Fibroblast of skin of scalp (primary cell): ENCODE measurements at regions not wholly inside any gene's neighbourhood (a gene's known extent, or its start where the extent isn't known, plus 50 kb on each side); places are given as distances from the start of the nearest gene placed in this dataset.
A peak's percentile ranks its signal among the peaks of the same experiment; 100 is the strongest.
"Not testable (repeated sequence)": the region's sequence is repeated elsewhere in the genome, so short reads cannot be mapped to it uniquely, and the experiment has no call there.

ENCODE experiments used
- DNase-seq: peaks from one replicate; pipeline ENCODE4 v3.0.0-alpha.2; 2013

DNA sequence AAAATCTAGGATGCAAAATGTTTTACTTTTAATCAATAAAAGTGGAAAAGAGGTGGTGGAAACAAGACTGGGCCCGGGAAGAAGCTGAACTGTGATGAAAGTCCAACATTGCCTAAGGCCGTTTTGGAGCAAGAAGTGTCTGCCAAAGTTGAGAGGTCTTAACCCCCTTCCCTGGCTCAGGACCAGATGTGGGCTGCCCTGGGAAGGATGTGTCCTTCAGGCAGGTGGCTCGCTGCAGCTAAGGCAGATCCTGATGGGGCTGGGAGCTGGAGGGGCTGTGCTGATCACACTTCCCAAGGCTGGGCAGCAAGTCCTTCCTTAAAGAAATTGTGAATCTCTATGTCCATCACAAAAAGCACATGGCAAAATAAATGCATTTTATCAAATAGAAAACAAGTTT is 581.6 kb downstream of the GALC start:
- no peak for DNase-seq

DNA sequence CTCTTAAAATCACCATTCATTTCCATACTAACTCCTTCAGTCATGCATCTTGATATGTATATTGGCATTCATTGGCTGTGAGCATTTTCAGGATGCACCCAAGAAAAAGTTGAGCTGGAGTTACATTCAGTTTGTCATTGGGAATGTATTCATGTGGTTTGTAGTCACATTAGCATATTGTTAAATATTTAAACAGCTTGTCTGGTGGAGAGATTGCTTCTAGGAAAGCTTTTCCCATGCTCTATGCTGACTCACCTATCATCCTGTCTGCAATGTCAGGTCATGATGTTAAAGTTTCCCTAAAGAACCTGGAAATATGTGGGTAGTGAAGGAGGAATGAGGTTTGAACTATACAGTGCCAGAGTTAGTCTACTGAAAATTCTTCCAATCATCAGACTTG is 583.6 kb downstream of the GALC start:
- DNase-seq = no peak

- no peak for DNase-seq
Measured at GRCh38 chr14:87407344-87407743, 585.6 kb downstream of the GALC start.

DNA sequence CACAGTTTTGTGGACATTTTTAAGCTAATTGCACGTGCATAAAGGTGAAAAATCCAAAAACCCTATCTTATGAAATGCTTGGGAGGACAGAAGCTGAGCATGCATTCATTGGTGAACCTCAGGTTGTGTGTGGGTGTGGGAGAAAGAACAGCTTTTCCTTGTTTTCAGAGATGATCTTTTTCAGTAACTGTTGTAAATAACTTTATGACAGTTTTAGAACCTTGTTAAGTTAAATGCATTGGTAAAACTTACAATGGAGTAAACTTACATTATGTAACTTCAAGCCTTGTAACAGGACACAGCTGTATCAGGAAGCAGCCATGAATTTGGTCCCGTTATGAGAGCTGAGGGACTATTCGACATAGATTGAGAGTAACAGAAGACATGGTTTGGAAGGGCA is 587.4 kb downstream of the GALC start:
- DNase-seq = no peak

DNA sequence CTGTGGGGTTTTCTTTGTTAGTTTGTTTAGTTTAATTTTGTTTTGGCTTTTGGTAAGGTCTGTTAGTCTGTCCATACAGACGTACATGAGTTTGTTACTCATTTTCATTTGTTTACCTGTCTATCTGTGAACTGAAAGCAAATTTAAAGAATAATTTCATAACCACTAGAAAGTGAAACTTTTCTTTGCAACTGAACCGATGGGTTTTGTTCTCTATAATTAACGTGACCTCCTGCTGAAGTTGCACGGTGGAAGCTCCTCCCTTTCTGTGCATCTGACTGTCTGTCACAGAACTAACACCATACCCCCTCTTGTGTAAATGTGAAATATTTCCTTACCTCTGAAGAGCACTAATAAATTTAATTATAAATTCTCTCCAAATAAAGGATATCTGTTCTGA is 595.5 kb downstream of the GALC start:
- DNase-seq = no peak

DNA sequence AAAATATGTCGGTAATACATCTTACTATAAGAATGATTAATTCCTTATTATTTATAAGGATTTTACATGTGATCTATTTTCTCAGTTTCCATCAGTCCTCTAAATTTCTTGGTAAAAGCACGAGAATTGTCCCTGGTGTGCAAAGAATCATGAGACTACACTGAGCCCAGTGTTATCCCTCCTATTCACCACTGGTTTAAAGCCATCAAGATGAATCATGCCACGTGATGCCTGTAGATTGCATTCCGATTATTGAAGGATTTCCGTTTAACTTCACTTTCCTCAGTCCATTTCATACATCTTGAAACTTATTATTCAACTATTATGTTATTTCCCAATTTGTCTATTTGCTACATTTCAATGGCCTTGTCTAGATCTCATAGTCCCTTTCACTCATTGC is 601.9 kb downstream of the GALC start:
- DNase-seq = no peak

DNA sequence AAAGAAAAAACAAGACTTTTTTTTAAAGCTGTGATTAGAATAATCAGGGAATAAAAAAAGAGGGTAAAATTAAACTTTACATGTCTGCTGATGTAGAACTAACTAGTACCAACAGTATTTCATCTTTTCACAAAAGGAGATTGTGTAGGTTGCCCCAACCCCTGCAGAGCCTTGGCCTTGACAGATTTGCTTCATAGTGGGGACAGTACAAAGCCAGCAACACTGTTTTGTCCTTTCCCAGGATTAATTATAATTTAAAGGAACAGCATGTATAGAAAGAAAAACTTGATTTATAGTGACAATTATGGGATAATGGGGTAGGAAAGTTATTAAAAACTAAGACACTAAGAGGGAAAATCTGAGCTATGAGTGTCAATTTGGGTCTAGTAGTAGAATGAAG is 604.0 kb downstream of the GALC start:
- DNase-seq = no peak

DNA sequence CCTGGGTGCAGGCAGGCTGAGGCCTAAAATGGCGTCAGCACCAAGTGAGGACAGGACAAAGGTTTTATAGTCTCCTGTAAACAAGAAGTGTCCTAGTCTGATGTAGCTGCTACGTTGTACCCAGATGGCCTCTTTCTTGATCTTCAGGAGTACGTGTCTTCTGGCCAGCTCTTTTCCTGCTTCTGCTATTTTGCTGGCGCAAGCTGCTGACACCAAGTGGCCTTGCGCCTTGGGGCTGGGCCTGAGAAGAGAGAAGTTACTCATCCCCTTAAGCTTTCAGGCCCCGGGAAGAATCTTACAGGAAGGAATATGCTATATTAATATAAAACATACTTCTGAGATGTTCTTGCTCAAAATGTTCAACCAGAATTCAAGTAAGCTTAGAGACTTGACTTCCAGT is 605.2 kb downstream of the GALC start:
- no peak for DNase-seq

DNA sequence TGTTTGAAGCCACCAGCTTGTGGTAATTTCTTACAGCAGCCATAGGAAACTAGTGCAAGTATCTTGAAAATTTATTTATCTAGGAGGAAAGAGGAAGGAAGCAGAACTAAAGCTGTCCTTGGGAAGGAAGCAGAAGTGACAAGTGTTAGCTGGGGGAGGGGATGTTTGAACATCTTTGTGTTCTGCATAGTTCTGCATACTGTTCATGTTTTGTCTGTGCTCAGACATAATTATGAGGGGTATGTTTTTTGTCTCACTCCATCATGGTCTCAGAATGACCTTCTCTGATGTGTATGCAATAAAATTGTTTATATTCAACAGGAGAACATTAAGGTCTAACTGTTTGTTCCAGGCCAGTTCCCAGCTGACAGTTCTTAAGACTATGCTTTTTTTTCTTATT is 606.5 kb downstream of the GALC start:
- DNase-seq = no peak

DNA sequence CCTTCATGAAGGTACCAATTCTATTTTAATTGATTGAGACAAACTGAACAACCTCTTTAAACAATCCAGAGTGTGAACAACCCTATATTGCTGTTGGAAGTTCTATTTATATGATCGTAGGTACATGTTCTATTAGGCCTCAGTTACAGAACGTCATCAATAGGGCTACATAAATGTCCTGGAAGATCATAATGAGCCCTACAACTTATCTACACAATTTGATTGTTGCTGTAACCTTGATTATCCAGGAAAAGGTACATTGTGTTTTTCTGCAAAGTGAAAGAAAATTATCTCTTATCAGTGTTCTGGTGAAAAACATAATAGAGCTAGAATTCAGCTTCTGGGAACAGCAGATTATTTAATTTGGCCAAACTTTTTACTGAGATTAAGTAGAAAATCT is 612.9 kb downstream of the GALC start:
- DNase-seq = no peak

- no peak for DNase-seq
Measured at GRCh38 chr14:87368751-87369150, 624.2 kb downstream of the GALC start.

DNA sequence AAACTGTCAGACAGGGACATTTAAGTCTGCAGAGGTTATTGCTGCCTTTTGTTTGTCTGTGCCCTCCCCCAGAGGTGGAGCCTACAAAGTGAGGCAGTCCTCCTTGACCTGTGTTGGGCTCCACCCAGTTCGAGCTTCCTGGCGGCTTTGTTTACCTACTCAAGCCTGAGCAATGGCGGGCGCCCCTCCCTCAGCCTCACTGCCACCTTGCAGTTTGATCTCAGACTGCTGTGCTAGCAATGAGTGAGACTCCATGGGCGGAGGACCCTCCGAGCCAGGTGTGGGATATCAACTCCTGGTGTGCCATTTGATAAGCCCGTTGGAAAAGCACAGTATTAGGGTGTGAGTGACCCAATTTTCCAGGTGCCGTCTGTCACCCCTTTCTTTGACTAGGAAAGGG is 632.7 kb downstream of the GALC start:
- not testable (repeated sequence) for DNase-seq

- no peak for DNase-seq
Measured at GRCh38 chr14:87351007-87351406, 642.0 kb downstream of the GALC start.

DNA sequence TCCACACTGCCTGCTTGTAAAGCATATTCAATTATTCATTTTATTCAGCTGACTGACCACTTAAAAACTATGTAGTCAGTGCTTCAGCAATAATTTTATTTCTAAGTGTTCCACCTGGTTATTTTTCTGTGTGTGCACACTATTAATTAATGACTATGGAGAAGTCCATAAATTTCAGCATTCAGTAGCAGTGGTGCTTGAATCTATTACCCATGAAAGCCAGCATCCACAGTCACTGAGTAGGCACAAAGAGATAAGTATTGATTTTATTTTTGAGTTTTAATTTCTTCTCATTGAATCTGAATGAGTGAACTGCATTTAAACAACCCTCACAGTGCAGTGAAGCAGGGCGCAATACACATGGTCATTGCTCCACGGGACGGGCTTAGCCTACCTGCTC is 643.1 kb downstream of the GALC start:
- no peak for DNase-seq

DNA sequence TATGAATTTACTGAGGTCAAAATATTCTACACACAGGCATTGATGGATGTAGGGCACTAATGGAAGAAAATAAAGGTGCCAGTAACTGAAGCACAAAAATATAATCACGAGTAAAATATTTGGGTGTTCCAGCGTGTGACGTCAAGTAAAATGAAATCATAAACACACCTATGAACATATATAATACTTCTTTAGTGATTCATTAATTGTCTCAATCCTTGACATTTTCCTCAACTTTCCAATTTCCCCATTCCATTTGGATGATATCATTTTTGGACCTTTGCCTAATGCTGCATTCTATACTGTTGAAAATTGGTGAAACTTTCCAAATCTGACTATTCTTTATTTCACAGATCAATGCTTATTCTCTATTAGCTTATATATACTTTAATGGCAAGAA is 649.3 kb downstream of the GALC start:
- peak; percentile 3 for DNase-seq

DNA sequence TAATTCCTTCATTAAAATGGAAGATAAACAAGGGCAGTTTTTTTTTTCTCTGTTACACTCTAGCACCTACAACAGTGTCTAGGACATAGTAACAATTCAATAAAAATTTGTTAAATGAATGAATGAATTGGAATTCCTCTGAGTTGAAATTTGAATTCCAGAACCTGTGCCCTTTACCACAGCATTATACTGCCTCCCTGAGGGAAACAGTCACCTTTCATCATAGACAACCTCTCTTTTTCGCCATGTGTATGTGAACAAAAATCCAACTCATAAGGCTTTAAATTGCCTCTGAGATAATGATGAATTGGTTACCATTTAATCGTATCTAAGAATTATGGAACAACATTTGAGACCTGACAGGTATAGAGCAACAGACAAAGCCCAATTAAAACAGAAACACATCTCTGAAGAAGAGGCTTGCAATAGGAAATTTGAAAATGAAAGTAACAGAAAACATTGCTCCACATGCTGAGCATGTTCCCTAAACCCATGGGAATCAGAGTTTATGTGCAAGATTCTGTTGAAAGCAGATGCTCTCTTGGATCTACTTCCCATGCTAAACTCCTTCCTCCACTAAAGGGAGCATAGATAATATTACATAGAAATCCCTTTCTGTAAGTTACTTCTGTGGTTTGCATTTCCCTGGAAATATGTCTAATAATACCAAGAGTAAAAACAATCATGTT is 657.8 kb downstream of the GALC start:
- DNase-seq = peak; percentile 31

DNA sequence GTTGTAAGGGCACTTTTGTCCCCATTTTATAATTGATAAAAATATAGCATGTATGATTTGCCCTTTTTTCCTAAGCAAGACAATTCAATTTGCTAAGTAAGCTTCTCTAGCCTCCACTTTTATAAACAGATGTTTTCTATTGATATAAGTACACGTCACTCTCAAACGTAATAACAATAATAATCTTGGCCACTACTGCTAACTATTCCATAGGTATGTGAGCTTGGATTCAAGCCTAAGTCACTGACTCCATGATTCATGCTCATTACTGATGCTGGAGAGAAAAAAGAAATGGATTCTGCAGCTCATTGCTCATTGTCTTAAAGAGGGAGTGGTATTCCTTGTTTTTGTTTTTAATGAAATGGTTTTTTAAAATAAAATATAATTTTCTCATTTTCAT is 661.0 kb downstream of the GALC start:
- peak; percentile 78 for DNase-seq

GRCh38 chr14:87325741-87326140 is 667.2 kb downstream of the GALC start:
- DNase-seq = no peak

- DNase-seq = no peak
Measured at GRCh38 chr14:87323191-87323590, 669.8 kb downstream of the GALC start.

- DNase-seq = no peak
Measured at GRCh38 chr14:87321548-87321947, 671.4 kb downstream of the GALC start.

- no peak for DNase-seq
Measured at GRCh38 chr14:87312894-87313205, 680.1 kb downstream of the GALC start.

- DNase-seq = no peak
Measured at GRCh38 chr14:87312169-87312893, 680.7 kb downstream of the GALC start.

DNA sequence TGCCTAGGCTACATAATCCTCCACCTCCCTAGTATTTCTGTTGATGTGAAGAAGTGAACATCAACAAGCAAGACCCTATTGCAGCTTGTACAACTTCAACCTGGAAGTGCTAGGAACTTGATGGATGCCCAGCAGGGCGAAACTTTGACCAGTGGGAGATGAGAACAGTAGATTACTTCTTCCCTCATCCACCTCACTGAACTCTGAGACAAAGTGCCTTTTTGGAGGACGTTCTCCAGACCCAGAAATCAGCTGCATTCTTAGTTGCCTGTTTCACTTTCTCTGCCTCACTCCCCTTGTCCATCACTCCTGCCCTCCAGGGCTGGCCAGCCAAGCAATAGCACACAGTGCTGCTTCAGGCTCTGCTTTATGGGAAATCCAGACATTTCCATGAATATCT is 683.4 kb downstream of the GALC start:
- no peak for DNase-seq

DNA sequence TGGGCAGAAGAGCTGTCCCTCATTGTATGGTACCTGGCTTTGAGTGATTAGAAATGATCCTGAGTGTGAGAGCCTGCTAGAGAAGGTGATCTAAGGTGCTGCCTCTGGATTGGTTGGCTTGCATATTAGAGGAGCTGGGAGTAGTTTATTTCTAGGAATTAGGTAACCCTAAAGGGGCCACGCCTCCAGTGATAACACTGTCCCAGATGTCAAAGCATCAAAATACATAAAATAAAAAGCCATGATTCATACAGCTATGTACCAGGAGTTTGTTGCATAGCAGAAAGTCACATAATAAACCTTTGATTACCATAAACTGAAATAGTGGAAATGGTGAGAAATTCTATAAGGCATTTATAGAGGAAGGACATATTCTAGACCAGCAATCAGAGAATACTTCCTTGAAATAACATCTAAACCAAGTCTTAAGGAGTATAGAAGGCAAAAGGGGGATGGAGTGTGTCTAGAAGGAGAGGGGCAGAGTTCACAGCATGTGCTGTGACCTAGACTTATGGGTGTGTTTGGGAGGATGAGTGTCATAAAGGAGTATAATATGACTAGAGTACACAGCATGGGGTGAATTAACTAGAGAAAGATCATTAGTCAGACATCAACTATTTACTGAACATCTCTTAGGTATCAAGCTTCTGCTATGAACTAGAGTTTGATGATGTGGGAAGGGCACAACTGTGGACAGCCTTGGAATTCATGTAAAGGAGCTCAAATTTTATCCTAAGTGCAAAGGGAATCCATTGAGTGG is 686.4 kb downstream of the GALC start:
- DNase-seq = no peak
